Gastrocnemius medialis (tissue), 4 donors: ENCODE measurements at regions not wholly inside any gene's neighbourhood (a gene's known extent, or its start where the extent isn't known, plus 50 kb on each side); places are given as distances from the start of the nearest gene placed in this dataset.

Experiments used
- ATAC-seq, 2 donors: fragments of 150-250 bp; one replicate each; pipeline ENCODE4 v1.9.1; 2016
- DNase-seq, 2 donors: peaks; one replicate each; pipeline ENCODE4 v3.0.0-alpha.2; 2019
- H3K27ac ChIP-seq, 4 donors: fragments of 200-600 bp; sonication (generic); 1 replicate in 1 of 4; 2 replicates in 3 of 4; pipeline ENCODE4 v1.5.1; 2016 to 2018; ENCODE audit warnings: mild to moderate bottlenecking in 2 of 4, moderate library complexity in 1 of 4
- H3K27me3 ChIP-seq, 3 donors: fragments of 200-600 bp; sonication (generic) in 2 of 3; 1 replicate in 1 of 3; 2 replicates in 2 of 3; pipeline versions ENCODE4 v1.5.1 to v1.6.0; 2016 to 2019; ENCODE audit warnings: mild to moderate bottlenecking in 1 of 3, moderate library complexity in 1 of 3
- H3K36me3 ChIP-seq, 2 donors: fragments of 200-600 bp; sonication (generic) in 1 of 2; one replicate each; pipeline ENCODE4 v1.5.1; 2017 to 2018
- H3K4me1 ChIP-seq, 2 donors: fragments of 200-600 bp; sonication (generic) in 1 of 2; one replicate each; pipeline ENCODE4 v1.5.1; 2016 to 2017; ENCODE audit warnings: mild to moderate bottlenecking in 2 of 2
- H3K4me3 ChIP-seq, 4 donors: fragments of 200-600 bp; sonication (generic) in 3 of 4; 1 replicate in 1 of 4; 2 replicates in 3 of 4; pipeline ENCODE4 v1.5.1; 2016 to 2019; ENCODE audit warnings: mild to moderate bottlenecking in 2 of 4
- H3K9me3 ChIP-seq, 3 donors: fragments of 200-600 bp; sonication (generic) in 2 of 3; 1 replicate in 1 of 3; 2 replicates in 2 of 3; pipeline ENCODE4 v1.5.1; 2016 to 2019
- POLR2A ChIP-seq, 2 donors: fragments of 450-650 bp; IDR thresholded peaks; one replicate each; pipeline ENCODE4 v1.6.1; 2017; ENCODE audit warnings: antibody characterized with exemption in 2 of 2, mild to moderate bottlenecking in 2 of 2, moderate library complexity in 2 of 2
- in situ Hi-C, 4 donors: fragments of 200-750 bp; cut with MboI; loops; one replicate each; pipeline versions ENCODE4 v1.15.0 to v1.8.0; 2017; ENCODE audit warnings: low sequenced_read_pairs in 4 of 4
- intact Hi-C: fragments of 100-400 bp; cut with DNase I; formaldehyde crosslinking; loops from one replicate; pipeline ENCODE4 v1.15.1; 2023; ENCODE audit warnings: low total_unique reads
- TF ChIP-seq, protein P1 (sequence below), 5 experiments: fragments of 450-650 bp in 3 of 5; fragments of 200-600 bp in 2 of 5; sonication (generic) in 2 of 5; IDR thresholded peaks in 4 of 5; conservative IDR thresholded peaks in 1 of 5; 1 replicate in 4 of 5; 2 replicates in 1 of 5; pipeline ENCODE4 v1.5.1; 2016 to 2019; ENCODE audit warnings: antibody characterized with exemption in 5 of 5, mild to moderate bottlenecking in 3 of 5, moderate library complexity in 3 of 5

DNA sequence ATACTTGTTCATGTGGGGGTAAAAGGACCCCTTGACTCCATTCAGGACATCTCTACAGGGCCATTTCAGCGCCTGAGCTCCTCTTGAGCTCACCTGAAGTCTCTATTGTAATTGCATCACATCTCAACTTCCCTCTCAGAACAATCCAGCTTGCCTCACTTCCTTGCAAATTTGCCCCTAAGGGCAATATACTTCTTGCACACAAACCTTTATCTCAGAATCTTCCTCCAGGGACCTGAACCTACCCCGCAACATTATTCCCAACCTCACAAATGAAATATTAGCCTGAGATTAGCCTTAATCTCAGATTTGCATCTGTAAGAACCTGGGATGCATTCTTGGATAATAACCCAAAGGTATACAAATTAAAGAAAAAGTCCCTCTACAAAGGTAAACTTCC lies 159.2 kb downstream of the DRD1 start:
- no peaks in the 10 kb centered on the region for H3K27me3 ChIP-seq
- no peaks in the 10 kb centered on the region for H3K9me3 ChIP-seq
- in situ Hi-C loops: no loop called here
- intact Hi-C loops: no loop called here
- no peak overlapping the region for H3K4me3 ChIP-seq
- H3K27ac ChIP-seq: no peak overlapping the region
- DNase-seq (no peak), ATAC-seq (no peak)
- H3K36me3 ChIP-seq: no peaks in the 10 kb centered on the region
- TF ChIP-seq POLR2A (IDR thresholded peaks at IDR 0.05): no peak
- TF ChIP-seq, protein P1, sequence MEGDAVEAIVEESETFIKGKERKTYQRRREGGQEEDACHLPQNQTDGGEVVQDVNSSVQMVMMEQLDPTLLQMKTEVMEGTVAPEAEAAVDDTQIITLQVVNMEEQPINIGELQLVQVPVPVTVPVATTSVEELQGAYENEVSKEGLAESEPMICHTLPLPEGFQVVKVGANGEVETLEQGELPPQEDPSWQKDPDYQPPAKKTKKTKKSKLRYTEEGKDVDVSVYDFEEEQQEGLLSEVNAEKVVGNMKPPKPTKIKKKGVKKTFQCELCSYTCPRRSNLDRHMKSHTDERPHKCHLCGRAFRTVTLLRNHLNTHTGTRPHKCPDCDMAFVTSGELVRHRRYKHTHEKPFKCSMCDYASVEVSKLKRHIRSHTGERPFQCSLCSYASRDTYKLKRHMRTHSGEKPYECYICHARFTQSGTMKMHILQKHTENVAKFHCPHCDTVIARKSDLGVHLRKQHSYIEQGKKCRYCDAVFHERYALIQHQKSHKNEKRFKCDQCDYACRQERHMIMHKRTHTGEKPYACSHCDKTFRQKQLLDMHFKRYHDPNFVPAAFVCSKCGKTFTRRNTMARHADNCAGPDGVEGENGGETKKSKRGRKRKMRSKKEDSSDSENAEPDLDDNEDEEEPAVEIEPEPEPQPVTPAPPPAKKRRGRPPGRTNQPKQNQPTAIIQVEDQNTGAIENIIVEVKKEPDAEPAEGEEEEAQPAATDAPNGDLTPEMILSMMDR (IDR thresholded peaks at IDR 0.05 in 4 of 5, conservative IDR thresholded peaks at IDR 0.05 in 1 of 5): no peak
- H3K4me1 ChIP-seq: no peaks in the 10 kb centered on the region

- no peaks in the 10 kb centered on the region for H3K4me1 ChIP-seq
- H3K36me3 ChIP-seq: no peaks in the 10 kb centered on the region
- TF ChIP-seq, protein P1 (IDR thresholded peaks at IDR 0.05 in 4 of 5, conservative IDR thresholded peaks at IDR 0.05 in 1 of 5): no peak
- no peak for TF ChIP-seq POLR2A (IDR thresholded peaks at IDR 0.05)
- H3K9me3 ChIP-seq: no peaks in the 10 kb centered on the region
- intact Hi-C loops (no loop called here), in situ Hi-C loops (no loop called here)
- ATAC-seq: no peak
- no peaks in the 10 kb centered on the region for H3K27me3 ChIP-seq
- H3K27ac ChIP-seq: no peak overlapping the region
- DNase-seq: no peak
- no peak overlapping the region for H3K4me3 ChIP-seq
Observed at GRCh38 chr5:175282611-175283225, 161.3 kb downstream of the DRD1 start.

GRCh38 chr5:175281714-175282113 lies 162.3 kb downstream of the DRD1 start:
- Histone ChIP-seq H3K9me3 (no peaks in the 10 kb centered on the region), H3K27ac (no peak overlapping the region), H3K4me3 (no peak overlapping the region), H3K36me3 (no peaks in the 10 kb centered on the region), H3K27me3 (no peaks in the 10 kb centered on the region), H3K4me1 (no peaks in the 10 kb centered on the region)
- intact Hi-C loops (no loop called here), in situ Hi-C loops (no loop called here)
- DNase-seq (no peak), ATAC-seq (no peak)
- TF ChIP-seq, protein P1 (IDR thresholded peaks at IDR 0.05 in 4 of 5, conservative IDR thresholded peaks at IDR 0.05 in 1 of 5): no peak
- no peak for TF ChIP-seq POLR2A (IDR thresholded peaks at IDR 0.05)

DNA sequence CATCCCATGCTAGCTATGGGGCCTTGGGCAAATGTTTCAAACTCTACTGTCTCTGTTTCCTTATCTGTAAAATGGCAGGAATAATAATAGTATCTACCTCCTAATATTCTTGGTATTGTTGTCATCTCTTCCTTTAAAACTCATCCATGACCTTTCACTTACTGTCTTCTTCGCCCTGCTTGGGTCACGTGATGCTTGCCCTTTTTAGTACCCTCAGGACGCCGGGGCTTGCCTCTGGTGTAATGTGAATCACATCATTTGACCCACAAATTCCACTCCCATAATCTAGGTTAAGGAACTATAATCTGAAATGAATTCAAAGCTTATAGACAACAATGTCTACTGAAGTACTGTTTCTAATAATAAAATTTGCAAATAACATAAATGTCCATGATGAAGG lies 162.7 kb downstream of the DRD1 start:
- H3K27me3 ChIP-seq: no peaks in the 10 kb centered on the region
- no peak overlapping the region for H3K27ac ChIP-seq
- in situ Hi-C loops: no loop called here
- no peaks in the 10 kb centered on the region for H3K9me3 ChIP-seq
- no peaks in the 10 kb centered on the region for H3K4me1 ChIP-seq
- H3K4me3 ChIP-seq: no peak overlapping the region
- TF ChIP-seq, protein P1 (IDR thresholded peaks at IDR 0.05 in 4 of 5, conservative IDR thresholded peaks at IDR 0.05 in 1 of 5): no peak
- H3K36me3 ChIP-seq: no peaks in the 10 kb centered on the region
- DNase-seq (no peak), ATAC-seq (no peak)
- intact Hi-C loops: no loop called here

DNA sequence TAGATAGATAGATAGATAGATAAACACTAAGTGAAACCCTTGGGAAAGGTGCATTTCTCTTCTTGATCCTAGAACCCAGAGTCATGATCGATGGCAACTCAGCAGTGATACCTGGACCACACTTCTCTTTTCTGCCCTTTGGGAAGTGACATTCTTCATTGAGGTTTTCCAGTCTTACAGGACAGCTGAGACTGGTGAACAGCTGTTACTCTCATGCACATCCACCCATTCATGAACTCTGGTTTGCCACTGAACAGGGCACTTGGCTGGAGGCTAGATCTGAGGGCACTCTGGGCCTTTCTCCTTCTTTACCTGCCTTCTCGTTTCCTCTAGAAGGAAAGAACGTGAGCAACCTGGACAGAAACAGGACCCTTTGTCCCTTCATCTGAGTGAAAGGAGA lies 164.5 kb downstream of the DRD1 start:
- ATAC-seq: no peak
- intact Hi-C loops (no loop called here), in situ Hi-C loops (no loop called here)
- no peak for TF ChIP-seq POLR2A (IDR thresholded peaks at IDR 0.05)
- TF ChIP-seq, protein P1 (IDR thresholded peaks at IDR 0.05 in 4 of 5, conservative IDR thresholded peaks at IDR 0.05 in 1 of 5): no peak
- no peak overlapping the region for H3K27ac ChIP-seq
- H3K27me3 ChIP-seq: no peaks in the 10 kb centered on the region
- H3K9me3 ChIP-seq: no peaks in the 10 kb centered on the region
- H3K4me1 ChIP-seq: no peaks in the 10 kb centered on the region
- no peaks in the 10 kb centered on the region for H3K36me3 ChIP-seq
- no peak for DNase-seq
- H3K4me3 ChIP-seq: no peak overlapping the region
